ENCODE measurements at regions not wholly inside any gene's neighbourhood (a gene's known extent, or its start where the extent isn't known, plus 50 kb on each side); places are given as distances from the start of the nearest gene placed in this dataset.

DNA sequence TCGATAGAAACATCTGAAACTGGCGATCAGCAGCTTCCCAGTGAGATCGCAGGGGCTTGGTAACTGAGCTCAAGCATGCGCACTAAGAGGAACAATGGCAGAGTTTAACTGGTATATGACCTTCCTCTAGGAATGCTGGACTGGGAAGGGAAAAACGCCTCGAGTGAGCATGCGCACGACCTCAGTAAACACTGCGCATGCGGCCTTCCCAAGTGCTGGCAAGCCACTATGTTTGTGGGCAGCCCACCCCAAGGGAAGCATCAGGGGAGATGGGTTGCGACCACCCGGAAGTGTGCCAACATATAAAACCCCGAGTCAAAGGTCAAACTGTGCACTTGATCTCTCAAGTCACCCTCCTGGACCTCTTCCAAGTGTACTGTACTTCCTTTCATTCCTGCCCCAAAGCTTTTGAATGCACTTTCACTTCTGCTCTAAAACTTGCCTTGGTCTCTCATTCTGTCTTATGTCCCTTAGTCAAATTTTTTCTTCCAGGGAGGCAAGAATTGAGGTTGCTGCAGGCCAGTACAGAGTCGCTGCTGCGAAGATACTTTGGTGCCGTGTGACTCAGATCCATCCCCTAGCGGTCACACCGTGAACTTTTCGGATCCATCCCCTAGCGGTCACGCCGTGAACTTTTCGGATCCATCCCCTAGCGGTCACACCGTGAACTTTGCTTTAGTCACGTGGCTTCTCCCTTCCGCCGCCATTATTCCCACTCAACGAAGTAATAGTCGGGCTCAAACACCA lies 243.3 kb downstream of the FAM43A start:
- DNase-seq (ENCODE audit: low read depth in 2 of 2): no peak

DNA sequence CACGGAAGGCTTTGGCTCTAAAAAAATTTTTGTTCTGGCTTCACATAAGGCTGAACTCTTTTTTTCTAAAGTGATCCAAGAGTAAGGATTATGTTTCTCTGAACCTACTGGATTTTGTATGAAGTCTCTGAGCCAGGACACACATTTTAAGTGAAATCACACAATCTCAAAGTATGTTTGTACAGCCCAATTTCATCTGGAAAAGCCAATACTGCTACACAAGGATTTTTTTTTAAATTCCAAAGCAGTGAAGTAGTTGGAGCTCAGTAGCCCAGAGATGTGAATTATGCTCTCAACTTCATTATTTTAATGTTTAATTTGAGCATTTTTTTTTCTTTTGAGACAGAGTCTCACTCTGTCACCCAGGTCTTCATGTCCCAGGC lies 243.9 kb downstream of the FAM43A start:
- DNase-seq (ENCODE audit: low read depth in 2 of 2): no peak

DNA sequence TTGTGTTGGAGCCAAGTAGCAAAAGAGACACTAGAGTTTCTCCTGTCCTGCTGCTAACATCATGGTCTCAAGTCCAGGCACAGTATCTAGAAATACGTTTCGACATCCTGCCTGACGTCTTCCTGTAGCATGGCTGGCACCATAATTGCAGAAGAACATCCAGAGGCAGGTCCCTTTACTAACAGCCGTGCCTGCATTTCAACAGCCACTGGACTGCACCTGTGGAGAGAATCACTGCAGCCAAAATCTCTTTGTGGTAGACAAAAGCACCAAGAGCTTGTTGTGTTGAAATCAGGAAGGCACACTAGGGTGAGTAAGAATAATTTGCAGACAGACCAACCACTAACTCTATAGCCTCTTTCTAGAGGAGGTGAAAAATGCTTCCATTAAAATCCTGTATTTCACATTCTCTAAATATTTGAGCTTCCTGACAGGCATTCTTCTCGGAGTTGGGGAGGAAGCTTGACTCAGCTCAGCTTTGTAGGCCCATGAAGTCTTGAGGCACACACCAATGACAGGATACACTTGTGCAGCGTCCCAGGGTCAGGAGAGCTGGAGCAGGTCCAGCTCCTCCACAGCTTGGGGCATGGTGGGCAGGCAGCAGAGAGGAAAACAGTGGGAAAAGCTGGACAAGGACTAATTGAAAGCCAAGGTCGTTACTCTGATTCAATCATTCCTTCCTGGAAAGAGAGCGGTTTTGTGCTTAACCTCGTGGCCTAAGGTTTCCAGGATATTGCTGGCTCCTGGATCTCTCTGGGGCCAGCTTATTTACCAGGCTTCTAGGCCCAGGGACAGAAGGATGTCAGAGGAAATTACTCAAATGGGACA lies 244.9 kb downstream of the FAM43A start:
- no peak for DNase-seq (ENCODE audit: low read depth in 2 of 2)

DNA sequence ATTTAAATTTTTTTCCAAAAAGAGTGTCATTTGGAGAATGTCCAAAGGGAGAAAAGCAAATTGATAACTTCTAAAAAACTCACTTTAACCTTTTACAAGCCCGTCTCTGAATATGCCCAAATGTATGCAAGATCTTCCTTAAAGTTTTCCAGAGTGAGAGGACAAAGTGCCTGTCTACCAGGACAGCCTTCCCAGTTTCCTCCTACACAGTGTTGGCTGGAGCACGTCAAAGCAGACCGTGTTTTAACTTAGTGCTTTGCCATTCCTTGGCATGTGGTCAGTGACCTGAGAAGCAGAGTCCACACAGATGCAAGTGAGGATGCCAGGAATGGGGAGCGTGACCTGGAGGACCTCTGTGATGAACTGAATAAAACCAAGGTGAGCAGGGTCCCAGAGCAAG lies 245.7 kb downstream of the FAM43A start:
- DNase-seq (ENCODE audit: low read depth in 2 of 2): no peak

DNA sequence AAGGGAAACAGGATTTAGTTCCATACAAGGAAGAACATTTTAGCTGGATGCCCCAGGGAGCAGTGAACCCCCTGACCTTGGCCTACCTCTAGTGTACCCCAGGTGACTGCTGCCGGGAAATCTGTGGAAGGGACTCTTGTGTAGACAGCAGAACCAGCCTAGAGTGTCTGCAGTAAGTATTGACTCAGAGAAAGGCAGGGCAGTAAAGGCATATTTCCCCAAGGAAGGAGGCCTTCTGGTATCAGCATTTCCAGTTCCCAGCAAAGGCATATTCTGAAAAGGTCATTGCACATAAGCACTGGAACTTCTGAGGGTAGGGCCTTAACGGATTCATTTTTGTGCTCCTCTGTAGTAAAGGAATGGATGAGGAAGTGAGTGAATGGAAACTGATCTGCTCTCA lies 246.2 kb downstream of the FAM43A start:
- no peak for DNase-seq (ENCODE audit: low read depth in 2 of 2)

DNA sequence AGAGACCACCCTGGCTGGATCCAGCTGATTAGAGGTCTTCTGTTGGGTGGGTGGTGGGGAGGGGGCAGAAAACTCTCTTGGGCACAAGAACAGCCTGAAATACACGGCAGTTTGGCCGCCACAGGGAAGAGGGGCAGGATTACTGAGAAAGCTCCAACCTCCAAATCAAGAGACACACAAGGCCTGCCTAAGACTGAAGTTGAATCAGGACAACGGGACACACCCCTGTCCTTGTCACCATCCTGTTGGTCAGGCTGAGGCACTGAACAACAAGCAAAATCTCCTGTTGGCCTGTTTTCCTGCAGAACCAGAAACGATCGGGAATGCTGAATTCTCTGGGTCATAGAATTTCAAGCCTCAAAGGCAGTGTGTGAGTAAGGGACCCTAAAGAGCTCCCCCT lies 247.8 kb downstream of the FAM43A start:
- DNase-seq (ENCODE audit: low read depth in 2 of 2): no peak

DNA sequence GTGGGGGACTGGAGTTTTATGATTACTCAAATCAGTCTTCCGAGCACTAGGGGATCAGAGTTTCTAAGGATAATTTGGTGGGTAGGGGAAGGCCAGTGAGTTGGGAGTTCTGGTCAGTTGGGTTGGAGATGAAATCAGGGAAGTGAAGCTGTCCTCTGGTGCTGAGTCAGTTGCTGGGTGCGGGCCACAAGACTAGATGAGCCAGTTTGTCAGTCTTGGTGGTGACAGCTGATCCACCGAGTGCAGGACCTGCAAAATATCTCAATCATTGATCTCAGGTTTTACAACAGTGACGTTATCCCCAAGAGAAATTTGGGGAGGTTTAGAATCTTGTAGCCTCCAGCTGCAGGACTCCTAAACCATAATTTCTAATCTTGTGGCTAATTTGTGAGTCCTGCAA lies 249.4 kb downstream of the FAM43A start:
- DNase-seq (ENCODE audit: low read depth in 2 of 2): no peak

DNA sequence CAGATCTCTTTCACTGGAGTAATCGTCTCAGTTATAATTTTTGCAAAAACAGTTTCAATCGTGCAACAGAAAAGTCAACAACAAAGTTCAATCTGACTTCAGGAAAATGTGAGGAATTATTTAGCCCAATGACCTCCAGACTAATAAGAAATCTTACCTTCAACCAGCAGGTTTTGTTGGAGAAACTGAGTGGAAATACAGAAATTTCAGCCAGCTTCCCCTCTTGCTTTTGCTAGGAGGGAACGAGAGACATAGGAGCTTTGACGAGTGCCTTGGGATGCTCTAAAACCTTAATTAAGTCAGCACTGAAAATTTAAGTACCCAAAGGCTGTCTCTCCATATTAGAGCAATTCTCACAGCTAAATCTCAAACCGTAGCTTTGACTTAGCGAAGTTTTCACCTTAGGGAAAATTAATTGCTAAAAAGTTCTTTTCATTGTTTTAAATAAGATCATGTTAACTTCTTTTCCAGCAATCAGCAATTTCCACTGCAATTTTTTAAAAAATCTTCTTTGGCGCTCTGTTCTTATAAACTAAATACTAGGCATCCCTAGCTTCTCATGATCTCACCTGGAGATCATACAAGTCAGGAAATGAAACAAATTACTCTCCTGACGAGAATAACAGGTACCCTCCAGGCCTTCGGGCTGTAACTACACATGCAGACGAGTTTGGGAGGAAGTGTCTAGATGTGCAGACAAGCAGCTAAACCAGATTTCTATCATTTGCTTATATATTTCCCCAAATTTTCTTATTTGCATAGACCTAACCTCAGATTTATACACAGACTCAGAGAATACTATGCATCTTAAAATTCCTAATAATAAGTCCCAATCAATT lies 250.2 kb downstream of the FAM43A start:
- no peak for DNase-seq (ENCODE audit: low read depth in 2 of 2)

DNA sequence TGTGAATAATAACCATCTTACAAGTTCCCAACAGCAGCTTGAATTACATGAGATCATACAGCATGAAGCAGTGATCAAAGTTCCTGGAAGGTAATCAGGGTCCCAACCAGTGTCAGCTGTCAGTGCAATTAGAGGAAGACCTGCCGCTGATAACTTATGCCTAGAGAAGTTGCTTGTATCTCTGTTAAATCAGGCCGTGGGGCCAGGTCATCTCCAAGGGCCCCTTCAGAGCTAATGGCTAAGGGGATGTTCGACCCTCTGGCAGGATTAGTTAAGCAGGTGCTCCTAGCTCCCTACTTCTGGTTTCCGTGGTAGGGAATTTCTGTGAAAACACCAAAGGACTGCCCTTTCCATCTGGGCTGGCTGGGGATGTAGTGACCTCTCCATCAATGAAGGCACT lies 251.0 kb downstream of the FAM43A start:
- DNase-seq (ENCODE audit: low read depth in 2 of 2): no peak

DNA sequence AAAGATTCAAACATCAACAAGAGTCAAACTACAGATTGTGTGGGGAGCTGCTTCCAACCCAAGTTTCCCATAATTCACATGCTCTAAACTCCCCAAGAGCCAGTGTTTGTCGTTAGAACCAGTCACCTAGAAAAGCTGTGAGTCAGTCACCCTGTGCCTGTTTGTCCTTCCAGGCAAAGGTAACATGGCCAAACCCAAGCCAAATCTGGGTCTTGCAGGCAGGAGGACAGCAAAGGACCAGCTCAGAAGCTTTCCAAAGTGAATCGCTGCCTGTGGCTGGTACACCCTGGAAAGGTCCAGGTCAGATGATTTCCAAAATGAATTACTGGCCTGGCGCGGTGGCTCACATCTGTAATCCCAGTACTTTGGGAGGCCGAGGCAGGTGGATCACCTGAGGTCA lies 251.5 kb downstream of the FAM43A start:
- DNase-seq (ENCODE audit: low read depth in 2 of 2): no peak

DNA sequence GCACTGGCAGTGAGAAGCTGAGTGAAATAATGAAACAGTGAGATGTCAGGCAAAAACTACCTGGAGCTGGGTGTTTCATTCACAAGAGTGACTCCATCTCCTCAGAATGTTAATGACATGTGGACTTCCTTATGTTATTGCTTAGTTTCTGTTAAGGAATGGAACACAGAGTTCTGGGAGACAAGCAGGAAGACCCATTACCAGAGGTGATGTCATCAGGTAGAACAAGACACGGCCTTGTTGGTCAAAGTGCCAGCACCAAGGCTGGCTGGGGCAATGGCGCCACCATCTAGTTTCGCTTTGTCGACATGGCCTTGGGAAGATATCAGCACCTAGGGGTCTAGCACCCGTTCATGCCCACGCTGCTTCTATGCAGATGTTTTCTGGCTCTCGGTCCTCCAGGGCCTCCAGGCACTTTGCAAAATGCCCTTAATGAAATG lies 252.2 kb downstream of the FAM43A start:
- DNase-seq (ENCODE audit: low read depth in 2 of 2): no peak

DNA sequence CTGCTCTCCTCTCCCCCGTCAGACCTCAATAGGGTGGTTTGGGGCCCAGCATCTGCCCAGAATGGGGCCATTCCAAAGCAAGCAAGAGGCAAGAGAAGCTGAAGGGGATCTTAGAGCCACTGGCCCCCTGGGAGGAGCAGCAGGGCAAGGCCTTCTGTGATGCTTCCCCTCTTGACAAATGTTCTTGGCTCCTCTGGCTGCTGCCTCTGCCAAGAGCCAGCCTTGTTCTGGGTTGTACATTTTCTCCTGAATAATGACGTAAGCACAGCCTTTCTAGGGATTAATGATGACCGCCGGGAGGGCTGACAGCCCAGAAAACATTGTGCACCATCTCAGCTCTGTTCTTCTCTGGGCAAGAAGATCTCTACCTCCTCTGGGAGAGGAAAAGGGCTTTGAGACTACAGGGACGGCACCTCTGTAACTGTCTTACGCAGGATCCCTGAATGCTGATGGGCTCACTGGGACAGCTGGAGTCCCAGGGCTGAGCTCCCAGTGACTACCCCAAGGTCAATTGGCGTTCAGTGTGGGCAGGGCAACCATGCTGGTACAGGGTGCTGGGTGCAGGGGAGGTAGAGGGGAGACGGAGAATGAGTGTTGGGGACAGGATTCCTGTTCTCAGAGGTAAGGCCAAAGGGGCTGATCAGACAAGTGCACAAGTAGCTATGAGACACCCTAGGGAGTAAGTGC lies 253.3 kb downstream of the FAM43A start:
- DNase-seq (ENCODE audit: low read depth in 2 of 2): no peak

DNA sequence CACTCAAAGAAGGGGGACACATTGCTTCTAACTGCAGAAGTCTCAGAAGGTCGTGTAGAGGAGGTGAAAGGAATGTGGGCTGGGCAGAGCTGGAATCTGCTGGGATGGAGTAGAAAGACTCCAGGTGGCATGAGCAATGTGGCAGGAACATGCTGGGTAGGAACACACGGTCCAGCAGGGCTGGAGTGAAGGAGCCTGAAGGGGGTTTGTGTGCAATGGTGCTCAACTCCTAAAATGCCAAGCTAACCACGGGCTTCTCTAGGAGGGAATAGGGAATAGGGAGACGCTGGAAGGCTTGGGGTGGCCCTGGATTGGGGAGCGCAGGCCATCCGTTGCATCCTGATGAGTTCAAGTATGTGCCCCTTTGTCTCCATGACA lies 253.8 kb downstream of the FAM43A start:
- no peak for DNase-seq (ENCODE audit: low read depth in 2 of 2)

DNA sequence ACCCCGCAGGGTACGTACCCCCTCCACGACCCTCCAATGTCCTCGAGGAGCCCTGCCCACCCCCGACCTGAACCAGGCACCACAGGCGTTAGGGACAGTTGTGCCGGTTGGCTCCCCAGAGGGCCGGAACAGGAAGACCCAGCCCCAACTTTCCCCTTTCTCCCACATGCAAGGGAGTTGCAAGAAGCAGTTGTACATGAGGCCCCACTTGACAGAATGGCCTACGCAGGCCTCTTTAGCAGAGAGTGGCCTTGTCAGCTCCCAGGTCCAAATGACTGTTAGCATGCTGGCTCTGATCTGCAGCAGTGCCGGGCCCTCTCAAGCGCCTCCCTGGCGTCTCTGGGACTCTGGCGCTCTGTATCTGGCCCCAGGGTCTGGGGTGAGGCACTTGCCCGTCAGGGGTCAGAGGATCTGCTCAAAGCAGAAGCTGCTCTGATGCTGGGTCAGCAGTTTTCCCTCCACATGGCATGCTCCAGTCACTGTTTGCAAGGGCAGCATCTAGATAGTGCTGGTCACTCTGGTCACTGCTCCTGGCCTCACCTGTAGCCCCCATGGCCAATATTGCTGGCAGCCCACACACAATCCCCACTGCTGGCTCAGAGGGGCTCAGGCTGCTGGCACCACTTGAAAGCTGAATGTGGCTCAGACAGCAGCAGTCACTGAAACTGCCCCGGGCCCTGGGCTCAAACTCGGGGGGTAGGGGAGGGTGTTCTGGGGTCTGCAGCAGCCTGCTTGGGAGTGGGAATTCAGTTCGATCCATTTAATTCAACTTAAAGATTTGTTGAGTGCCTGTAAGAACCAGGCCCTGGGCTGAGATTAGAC lies 254.5 kb downstream of the FAM43A start:
- DNase-seq (ENCODE audit: low read depth in 2 of 2): no peak

DNA sequence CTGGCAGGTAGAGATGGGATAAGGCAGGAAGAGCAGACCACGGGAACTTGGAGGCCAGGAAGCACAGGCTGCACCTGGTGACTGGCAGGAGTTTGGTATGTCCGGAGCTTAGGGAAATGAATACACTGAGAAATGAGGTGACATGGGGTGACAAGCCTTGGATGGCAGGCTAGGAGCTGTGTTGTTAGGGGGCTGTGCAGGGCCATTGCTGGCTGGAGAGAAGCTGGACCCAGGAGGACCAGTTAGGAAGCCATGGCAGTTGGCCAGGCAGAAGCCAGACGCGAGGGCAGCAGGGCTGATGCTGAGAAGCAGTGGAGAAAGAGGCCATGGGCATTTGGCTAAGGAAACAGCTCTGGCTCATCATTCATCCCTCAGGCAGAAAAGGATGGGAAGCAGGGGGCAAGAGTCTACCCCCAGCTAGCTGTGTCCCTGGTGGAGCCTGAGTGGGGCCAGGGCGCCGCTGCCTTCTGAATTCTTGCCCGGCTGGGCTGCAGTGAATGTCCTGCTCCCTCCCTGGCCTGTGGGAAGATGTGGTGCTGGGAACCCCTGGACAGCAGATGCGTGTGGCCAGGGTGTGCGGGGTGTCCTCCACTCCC lies 255.8 kb downstream of the FAM43A start:
- DNase-seq (ENCODE audit: low read depth in 2 of 2): no peak

DNA sequence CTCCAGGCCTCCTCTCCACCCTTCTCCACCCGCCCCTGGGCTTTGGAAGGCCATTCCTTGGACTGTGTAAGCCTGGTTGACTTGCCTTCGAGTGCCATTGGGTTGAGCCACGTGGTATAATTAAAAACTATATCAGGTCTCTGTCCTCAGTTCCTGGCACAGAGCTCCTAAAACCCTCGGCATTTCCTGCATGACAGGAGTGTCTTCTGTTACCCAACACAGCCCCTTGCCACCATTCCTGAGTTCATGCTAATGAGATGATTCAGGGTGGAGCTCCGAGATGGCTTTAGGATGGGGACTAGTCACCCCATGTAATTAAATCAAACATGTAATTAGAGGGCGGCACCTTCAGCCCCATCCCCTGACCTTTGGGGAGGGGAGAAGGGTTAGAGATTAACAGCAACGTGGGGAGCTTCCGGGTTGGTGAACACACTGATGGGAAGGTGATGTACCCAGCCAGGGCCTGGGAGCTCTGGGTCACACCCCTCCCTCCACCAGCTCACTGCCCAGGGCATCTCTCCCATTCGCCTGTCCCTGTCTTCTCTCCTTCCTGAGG lies 256.4 kb downstream of the FAM43A start:
- DNase-seq (ENCODE audit: low read depth in 2 of 2): no peak

DNA sequence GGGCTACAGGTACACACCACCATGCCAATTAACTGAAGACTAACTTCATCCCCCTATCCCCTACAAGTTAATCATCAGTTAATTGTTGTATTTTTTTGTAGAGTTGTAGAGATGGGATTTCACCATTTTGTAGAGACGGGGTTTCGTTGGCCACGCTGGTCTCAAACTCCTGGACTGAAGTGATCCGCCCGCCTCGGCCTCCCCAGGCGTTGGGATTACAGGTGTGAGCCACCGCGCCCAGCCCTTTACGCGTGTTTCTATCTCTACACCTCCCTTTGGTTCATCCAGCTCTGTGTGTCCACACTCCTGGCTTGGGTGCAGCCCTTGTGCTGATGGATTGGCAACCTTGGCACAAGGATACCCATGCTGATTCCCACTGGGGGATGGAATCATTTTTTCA lies 258.8 kb downstream of the FAM43A start:
- DNase-seq (ENCODE audit: low read depth in 2 of 2): no peak

DNA sequence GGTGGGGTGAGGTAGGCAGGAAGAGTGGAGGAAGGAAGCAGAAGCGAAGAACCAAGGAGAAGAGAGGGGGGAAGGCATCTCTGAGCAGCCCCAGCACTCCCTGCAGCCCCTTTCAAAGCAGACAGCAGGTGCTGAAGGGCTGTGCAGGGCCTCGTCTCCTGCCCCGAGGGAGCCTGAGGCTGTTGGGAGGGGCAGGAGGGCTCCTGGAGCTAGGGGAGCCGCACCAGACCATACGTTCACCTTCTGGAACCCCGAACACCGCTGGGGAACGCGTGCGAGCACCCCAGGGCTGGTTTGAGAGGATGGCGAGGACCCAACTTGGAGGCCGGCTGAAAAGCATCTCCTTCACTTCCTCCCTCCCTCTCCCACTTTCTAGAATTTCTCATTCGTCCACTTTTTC lies 259.8 kb downstream of the FAM43A start:
- DNase-seq (ENCODE audit: low read depth in 2 of 2): no peak

DNA sequence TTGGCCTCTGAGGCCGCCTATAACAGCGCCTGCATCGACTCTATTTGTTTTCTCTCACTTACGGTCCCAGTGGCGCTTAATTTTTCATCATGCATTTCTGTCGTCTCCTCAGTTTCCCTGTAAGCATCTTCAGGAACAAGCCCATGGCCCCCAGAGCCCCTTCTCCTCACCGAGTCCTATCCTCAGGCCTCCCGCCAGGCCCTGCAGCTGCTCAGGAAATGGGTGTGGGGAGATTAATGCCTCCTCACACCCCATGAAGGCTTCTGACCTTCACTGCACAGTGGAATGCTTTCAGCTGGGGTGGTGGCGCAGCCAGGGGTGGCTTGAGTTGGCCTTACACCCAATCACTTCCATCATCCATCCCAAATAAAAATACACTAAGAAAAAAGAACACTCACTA lies 260.4 kb downstream of the FAM43A start:
- no peak for DNase-seq (ENCODE audit: low read depth in 2 of 2)

DNA sequence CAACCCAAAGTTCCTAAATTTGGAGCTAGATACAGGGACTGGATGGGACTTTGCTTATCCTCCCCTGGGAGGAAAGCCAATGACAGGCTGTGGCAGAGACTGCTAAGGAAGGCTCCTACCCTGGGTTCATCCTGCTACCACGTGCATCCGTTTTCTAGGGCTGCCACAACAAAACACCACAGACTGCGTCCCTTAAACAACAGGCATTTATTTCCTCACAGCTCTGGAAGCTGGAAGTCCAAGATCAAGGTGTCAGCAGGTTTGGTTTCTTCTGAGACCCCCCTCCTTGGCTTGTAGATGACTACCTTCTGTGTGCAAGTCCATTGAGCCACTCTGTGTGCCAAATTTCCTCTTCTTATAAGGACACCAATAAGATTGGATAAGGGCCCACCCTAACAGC lies 263.9 kb downstream of the FAM43A start:
- DNase-seq (ENCODE audit: low read depth in 2 of 2): no peak

Measured in stimulated activated CD4-positive, alpha-beta T cell treated with anti-CD3 and anti-CD28 coated beads, Interleukin-1b, Interleukin-23, amount 100 ng/mL, for 1 hour (primary cell).